NT2/D1 (cell line): ENCODE measurements at regions not wholly inside any gene's neighbourhood (a gene's known extent, or its start where the extent isn't known, plus 50 kb on each side); places are given as distances from the start of the nearest gene placed in this dataset.

Experiments
- SUZ12 ChIP-seq: IDR thresholded peaks from 2 replicates; pipeline ENCODE4 v1.6.1; 2011; ENCODE audit not compliant: insufficient read length, insufficient read depth; ENCODE audit errors: extremely low read depth
- ZNF274 ChIP-seq: IDR thresholded peaks from 2 replicates; pipeline ENCODE4 v1.6.1; 2011; ENCODE audit warnings: mild to moderate bottlenecking, low read depth, low read length

GRCh38 chr20:19895761-19896160, 121.4 kb upstream of the NAA20 start:
- TF ChIP-seq ZNF274: no peak
- no peak for TF ChIP-seq SUZ12
